ENCODE measurements at regions not wholly inside any gene's neighbourhood (a gene's known extent, or its start where the extent isn't known, plus 50 kb on each side); places are given as distances from the start of the nearest gene placed in this dataset.

DNA sequence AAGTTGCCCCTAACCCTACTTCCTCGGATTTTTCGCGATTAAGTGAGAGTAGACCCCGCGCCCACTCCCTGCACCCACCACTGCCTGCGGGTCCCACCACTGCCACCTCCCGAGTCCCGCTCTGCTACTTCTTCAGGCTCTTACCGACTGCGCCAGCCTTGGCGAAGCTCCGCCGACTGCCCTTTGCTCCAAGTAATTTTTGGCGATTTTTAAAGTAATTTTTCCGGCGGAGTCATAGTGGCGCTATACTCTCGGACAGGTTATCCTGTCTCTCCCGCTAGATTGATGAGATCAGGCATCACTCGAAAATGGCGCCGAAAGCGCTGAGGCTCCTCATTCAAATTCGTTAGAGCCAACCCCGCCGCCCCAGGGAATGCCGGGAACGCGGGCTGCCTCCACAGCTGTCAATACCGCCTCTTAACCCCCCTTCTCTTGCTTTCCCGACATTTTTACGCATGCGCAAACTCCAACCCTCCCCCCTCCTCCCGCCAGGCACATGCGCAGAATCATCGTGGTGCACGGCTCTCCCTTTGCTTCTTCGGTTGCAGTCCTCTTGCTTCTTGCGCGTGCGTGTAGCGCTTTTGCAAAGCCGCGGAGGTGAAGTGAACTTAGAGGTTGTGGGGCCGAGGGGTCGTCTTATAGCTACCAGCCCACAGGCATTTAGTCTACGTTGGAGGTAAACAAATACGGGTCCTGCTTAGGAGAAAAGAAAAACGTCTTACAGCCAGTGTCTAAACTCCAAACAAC lies 66.6 kb downstream of the KCNRG start:
- TF ChIP-seq, protein P1, sequence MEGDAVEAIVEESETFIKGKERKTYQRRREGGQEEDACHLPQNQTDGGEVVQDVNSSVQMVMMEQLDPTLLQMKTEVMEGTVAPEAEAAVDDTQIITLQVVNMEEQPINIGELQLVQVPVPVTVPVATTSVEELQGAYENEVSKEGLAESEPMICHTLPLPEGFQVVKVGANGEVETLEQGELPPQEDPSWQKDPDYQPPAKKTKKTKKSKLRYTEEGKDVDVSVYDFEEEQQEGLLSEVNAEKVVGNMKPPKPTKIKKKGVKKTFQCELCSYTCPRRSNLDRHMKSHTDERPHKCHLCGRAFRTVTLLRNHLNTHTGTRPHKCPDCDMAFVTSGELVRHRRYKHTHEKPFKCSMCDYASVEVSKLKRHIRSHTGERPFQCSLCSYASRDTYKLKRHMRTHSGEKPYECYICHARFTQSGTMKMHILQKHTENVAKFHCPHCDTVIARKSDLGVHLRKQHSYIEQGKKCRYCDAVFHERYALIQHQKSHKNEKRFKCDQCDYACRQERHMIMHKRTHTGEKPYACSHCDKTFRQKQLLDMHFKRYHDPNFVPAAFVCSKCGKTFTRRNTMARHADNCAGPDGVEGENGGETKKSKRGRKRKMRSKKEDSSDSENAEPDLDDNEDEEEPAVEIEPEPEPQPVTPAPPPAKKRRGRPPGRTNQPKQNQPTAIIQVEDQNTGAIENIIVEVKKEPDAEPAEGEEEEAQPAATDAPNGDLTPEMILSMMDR (IDR thresholded peaks at IDR 0.05; ENCODE audit: low read depth, low read length): peak; percentile 17
- in situ Hi-C loops (cut with HindIII; ENCODE audit: low sequenced_read_pairs): no loop called here
- peak overlapping the region; percentile 86 for H3K4me3 ChIP-seq (ENCODE audit: low read depth, low read length)
- peak; percentile 99 for DNase-seq (ENCODE audit: low read depth, low spot score)

GRCh38 chr13:50082426-50083281 lies 67.4 kb downstream of the KCNRG start:
- TF ChIP-seq, protein P1 (IDR thresholded peaks at IDR 0.05; ENCODE audit: low read depth, low read length): no peak
- in situ Hi-C loops (cut with HindIII; ENCODE audit: low sequenced_read_pairs): no loop called here
- DNase-seq (ENCODE audit: low read depth, low spot score): peak; percentile 82
- peak overlapping the region; percentile 86 for H3K4me3 ChIP-seq (ENCODE audit: low read depth, low read length)

DNA sequence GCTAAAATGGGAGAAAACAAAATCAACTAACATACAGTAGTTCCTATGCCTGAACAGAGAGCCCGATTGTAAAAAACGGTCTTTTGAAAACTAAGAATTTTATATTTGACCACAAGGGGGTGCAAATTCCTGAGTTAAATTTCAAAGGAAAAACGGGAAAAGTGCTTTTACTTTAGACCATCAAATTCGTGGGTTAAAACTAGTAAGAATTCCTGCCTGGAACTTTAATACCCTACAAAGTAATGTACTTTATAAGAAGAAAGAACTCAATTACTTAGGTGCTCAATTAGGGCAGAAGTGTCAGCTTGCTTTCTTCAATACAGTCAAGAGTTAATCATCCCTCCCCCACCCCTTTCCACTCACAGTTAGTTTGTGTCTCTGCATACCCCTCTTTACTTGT lies 69.8 kb downstream of the KCNRG start:
- peak overlapping the region; percentile 6 for H3K4me3 ChIP-seq (ENCODE audit: low read depth, low read length)
- DNase-seq (ENCODE audit: low read depth, low spot score): peak; percentile 70
- TF ChIP-seq, protein P1 (IDR thresholded peaks at IDR 0.05; ENCODE audit: low read depth, low read length): peak; percentile 35
- in situ Hi-C loops (cut with HindIII; ENCODE audit: low sequenced_read_pairs): no loop called here

- no peak for DNase-seq (ENCODE audit: low read depth, low spot score)
- TF ChIP-seq, protein P1 (IDR thresholded peaks at IDR 0.05; ENCODE audit: low read depth, low read length): no peak
- no peak overlapping the region for H3K4me3 ChIP-seq (ENCODE audit: low read depth, low read length)
- in situ Hi-C loops (cut with HindIII; ENCODE audit: low sequenced_read_pairs): no loop called here
Observed at GRCh38 chr13:50089633-50090032, 74.4 kb downstream of the KCNRG start.

DNA sequence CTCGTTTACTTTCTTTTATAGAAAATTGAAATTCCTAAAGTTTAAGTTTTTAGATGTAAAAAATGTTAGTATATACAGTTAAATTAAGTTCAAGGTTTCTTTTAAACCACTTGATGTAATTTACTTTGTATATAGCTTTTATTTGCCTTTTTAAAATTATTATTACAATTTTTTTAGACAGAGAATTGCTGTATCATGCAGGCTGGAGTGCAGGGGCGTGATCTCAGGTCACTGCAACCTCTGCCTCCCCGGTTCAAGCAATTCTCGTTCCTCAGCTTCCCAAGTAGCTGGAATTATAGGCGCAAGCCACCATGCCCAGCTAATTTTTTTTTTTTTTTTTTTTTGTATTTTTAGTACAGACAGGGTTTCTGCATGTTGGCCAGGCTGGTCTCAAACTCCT lies 75.0 kb downstream of the KCNRG start:
- in situ Hi-C loops (cut with HindIII; ENCODE audit: low sequenced_read_pairs): no loop called here
- TF ChIP-seq, protein P1 (IDR thresholded peaks at IDR 0.05; ENCODE audit: low read depth, low read length): no peak
- DNase-seq (ENCODE audit: low read depth, low spot score): no peak
- no peak overlapping the region for H3K4me3 ChIP-seq (ENCODE audit: low read depth, low read length)

- peak; percentile 7 for DNase-seq (ENCODE audit: low read depth, low spot score)
- H3K4me3 ChIP-seq (ENCODE audit: low read depth, low read length): no peak overlapping the region
- TF ChIP-seq, protein P1 (IDR thresholded peaks at IDR 0.05; ENCODE audit: low read depth, low read length): no peak
- in situ Hi-C loops (cut with HindIII; ENCODE audit: low sequenced_read_pairs): no loop called here
Observed at GRCh38 chr13:50094615-50095293, 79.5 kb downstream of the KCNRG start.

All from astrocyte of the spinal cord (primary cell).